GM12873 (cell line): ENCODE measurements at regions not wholly inside any gene's neighbourhood (a gene's known extent, or its start where the extent isn't known, plus 50 kb on each side); places are given as distances from the start of the nearest gene placed in this dataset.

Experiments used
- TF ChIP-seq, protein P1 (sequence below): IDR thresholded peaks from 2 replicates; pipeline ENCODE4 v1.5.1; 2012; ENCODE audit warnings: low read depth, mild to moderate bottlenecking, moderate library complexity, low read length, control low read depth; ENCODE audit not compliant: insufficient read depth; ENCODE audit errors: missing control alignments

DNA sequence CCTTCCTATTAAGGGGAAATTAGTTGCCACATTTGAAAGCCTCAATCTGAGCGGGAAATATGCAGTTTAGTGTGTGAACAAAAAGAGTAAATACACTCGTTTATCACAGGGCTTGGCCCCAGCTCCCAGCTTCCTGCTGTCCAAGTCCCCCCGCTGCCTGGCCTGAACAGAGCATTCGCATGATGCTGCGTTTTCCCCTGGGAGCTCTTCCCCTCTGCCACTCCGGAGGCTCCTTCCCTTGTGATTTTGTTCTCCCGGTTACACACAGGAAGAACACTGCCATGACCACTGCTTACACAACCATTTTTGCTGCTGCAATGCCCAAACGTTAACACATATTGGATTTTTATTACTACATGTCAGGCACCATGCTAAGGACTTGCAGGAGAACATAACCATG, 120.7 kb upstream of the ADARB2 start:
- TF ChIP-seq, protein P1, sequence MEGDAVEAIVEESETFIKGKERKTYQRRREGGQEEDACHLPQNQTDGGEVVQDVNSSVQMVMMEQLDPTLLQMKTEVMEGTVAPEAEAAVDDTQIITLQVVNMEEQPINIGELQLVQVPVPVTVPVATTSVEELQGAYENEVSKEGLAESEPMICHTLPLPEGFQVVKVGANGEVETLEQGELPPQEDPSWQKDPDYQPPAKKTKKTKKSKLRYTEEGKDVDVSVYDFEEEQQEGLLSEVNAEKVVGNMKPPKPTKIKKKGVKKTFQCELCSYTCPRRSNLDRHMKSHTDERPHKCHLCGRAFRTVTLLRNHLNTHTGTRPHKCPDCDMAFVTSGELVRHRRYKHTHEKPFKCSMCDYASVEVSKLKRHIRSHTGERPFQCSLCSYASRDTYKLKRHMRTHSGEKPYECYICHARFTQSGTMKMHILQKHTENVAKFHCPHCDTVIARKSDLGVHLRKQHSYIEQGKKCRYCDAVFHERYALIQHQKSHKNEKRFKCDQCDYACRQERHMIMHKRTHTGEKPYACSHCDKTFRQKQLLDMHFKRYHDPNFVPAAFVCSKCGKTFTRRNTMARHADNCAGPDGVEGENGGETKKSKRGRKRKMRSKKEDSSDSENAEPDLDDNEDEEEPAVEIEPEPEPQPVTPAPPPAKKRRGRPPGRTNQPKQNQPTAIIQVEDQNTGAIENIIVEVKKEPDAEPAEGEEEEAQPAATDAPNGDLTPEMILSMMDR = no peak

DNA sequence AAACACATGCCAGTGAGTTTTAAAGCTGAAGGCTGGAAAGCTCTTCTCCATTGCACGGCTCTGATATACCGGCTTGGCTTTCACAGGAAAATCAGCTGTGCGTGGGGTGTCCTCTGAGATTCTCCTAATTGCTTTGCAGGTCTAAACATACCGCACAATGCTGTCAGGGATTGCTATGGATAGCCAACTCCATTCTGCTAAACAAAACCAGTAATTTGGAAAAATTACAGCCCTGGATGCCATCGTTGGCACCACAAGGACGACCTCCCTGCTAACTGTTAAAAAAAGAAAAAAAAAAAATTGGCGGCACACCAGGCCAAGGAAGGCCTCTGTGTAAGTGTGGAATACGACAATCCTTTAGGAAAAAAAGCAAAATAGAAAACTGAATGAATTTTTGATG, 118.6 kb upstream of the ADARB2 start:
- TF ChIP-seq, protein P1 = no peak

DNA sequence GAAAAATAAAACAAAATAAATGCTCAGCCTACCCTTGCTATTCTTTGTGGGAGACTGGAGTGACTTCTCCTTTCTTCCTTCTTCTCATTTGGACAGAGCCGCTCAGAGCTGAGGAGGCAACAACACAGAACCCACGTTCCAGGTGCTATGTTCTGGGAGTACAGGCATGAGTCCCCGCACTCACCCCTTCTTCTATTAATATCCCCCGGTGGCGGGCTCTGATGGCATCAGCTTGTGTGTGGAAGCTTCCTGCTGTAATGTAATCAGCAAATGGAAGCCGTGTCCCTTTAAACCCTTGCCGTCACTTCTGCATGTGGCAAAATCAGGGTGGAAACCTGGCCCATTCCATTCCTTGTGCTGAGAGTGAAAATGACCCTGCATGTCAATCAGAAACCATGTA, 116.9 kb upstream of the ADARB2 start:
- TF ChIP-seq, protein P1 = no peak

DNA sequence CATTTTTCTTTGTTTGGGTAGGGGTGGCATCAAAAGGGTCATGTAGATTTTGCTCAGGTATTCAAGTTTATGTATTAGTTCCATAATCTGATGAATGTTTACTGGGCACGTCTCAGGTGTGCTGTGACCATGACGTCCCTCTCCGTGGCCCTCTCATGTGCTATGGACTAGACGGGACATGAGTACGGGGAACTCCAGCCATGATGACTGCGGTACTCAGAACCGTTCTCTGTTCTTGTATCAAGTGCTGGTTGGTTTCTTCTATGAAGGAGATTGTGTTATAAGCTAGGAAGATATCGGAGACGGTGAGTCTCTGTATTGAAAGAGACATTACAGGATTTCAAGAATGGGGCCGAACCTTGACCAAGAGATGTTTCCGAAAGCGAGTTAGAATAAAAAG, 116.5 kb upstream of the ADARB2 start:
- TF ChIP-seq, protein P1 = no peak

DNA sequence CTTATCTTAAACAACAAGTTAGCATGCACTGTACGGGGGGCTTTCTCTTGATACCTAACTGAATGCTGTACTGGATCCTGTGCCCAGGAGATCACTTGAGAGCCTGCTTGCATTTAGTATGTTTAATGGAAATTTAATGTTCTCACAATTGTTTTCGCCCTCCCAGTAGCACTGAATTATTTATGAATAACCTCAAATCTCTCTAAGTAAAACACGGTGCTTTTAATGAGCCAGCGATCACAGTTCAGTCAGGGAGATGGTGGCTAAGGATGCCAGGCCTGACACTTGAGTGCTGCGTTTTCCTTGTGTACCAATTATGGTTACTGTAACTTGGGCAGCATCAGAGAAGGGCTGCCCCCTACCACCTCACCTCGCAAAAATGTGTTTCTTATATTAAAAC, 115.5 kb upstream of the ADARB2 start:
- TF ChIP-seq, protein P1 = no peak

DNA sequence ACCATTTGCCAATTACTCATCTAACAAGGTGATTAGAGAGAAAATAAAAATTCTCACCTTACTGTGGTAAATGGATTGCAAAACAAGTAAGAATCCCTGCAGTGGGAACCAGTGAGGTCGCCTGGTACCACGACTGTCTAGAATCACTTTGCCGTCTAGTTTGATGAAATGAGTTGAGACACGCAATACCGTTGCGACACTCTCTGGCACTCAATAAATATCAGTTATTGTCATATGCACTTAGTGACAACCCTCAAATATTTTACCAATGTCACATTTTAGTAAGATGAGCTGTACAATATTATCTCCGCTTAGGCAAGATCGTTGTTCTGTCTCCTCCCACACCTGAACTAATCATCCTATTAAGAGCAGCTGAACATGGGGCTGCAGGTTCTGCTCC, 114.4 kb upstream of the ADARB2 start:
- TF ChIP-seq, protein P1 = no peak

DNA sequence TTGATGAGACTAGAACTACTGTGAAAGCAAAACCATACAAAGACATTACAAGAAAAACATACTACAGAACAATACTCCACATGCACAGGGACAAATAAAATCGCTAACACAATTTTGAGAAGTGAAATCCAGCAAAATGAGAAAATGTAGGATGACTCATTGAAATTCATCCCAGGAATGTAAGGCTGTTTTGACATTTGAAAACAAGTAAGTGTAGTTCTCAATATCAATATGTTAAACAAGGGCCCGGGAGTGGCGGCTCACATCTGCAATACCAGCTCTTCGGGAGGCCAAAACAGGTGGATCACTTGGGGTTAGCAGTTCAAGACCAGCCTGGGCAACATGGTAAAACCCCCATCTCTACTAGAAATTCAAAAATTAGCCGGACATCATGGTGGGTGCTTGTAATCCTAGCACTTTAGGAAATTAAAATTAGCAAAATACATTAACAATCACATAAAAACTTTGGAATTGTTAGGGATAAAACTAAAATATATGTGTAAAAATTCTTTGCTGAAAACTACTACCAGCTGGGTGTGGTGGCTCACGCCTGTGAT, 113.7 kb upstream of the ADARB2 start:
- TF ChIP-seq, protein P1 = no peak
